ENCODE measurements at regions not wholly inside any gene's neighbourhood (a gene's known extent, or its start where the extent isn't known, plus 50 kb on each side); places are given as distances from the start of the nearest gene placed in this dataset.
"Not testable (repeated sequence)": the region's sequence is repeated elsewhere in the genome, so short reads cannot be mapped to it uniquely, and the experiment has no call there.

- no peak for DNase-seq
Measured at GRCh38 chr6:21773576-21773968, 180.0 kb downstream of the SOX4 start.

DNA sequence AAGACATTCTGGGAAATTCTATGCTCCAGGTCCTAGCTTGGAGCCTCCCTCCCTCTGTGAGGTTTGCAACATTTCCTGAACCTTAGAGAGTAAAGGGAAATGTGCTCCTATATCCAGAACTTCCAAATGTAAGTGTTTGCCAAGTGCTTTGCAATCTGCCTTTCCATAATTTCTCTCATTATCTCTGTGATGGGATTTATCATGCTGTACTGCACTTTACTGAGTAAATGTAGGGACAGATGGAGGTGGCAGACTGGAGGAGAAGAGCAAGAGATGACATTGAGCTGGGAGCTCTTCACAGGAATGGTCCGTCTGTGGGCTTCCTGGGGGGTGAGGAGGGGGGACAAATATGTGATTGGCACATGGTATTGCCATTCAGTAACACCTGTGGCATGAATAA is 184.3 kb downstream of the SOX4 start:
- no peak for DNase-seq

GRCh38 chr6:21780141-21780540 is 186.6 kb downstream of the SOX4 start:
- no peak for DNase-seq

GRCh38 chr6:21780679-21781078 is 187.1 kb downstream of the SOX4 start:
- DNase-seq = no peak

DNA sequence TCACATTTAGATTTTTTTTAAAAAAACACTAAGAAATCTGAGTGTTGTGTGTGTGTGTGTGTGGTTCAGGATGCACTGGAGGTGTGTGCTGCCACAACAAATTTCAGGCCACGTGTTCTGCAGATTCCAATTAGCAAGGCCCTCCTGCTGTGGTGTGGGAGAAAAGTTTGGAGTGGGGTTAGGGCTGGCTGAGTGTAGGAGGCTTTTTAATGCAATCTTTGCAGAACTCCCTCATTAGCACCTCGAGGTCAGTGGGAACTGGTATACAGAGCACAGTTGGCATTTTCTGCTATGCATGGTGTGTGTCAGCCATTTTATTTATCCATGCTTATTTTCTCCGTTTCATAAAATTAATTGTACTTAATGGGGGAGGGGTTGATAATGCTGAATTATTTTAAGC is 187.6 kb downstream of the SOX4 start:
- no peak for DNase-seq

DNA sequence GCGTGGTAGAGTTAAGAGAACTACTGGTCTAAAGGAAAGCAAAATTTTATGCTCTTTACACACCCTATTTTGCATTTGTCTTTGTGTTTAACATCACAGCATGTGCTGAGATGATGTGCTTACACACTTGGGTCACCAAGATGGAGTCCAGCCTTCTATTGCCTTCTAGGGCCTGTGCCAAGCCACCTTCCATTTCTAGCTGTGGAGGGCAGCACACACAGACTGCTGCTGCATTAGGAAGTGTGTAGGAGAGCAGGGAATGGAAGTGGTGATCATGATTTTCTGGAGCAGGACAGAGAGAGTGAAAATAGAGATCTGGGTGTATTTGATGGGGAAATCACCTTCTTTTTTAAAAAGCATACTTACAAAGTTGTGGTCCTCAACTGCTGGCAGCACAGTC is 191.6 kb downstream of the SOX4 start:
- DNase-seq = no peak

GRCh38 chr6:21791056-21791455 is 197.5 kb downstream of the SOX4 start:
- no peak for DNase-seq

- no peak for DNase-seq
Measured at GRCh38 chr6:21791581-21791980, 198.0 kb downstream of the SOX4 start.

DNA sequence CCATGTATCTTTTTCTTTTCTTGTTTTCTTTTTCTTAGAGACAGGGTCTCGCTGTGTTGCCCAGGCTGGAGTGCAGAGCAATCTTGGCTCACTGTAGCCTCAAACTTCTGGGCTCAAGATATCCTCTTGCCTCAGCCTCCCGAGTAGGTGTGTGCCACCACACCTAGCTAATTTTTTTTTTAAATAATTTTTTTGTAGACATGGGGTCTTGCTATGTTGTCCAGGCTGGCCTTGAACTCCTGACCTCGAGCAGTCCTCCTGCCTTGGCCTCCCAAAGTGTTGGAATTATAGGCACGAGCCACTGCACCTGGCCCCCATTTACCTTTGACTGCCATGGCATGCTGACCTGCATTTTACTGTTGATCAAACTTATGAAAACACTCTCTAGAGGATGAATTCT is 198.6 kb downstream of the SOX4 start:
- DNase-seq = no peak

DNA sequence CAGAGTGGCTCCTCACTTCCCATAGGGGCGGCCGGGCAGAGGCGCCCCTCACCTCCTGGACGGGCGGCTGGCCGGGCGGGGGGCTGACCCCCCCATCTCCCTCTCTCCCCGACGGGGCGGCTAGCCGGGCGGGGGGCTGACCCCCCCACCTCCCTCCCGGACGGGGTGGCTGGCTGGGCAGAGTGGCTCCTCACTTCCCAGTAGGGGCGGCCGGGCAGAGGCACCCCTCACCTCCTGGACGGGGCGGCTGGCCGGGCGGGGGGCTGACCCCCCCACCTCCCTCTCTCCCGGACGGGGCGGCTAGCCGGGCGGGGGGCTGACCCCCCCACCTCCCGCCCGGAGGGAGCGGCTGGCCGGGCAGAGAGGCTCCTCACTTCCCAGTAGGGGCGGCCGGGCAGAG is 203.4 kb downstream of the SOX4 start:
- not testable (repeated sequence) for DNase-seq

- no peak for DNase-seq
Measured at GRCh38 chr6:21798468-21798867, 204.9 kb downstream of the SOX4 start.

DNA sequence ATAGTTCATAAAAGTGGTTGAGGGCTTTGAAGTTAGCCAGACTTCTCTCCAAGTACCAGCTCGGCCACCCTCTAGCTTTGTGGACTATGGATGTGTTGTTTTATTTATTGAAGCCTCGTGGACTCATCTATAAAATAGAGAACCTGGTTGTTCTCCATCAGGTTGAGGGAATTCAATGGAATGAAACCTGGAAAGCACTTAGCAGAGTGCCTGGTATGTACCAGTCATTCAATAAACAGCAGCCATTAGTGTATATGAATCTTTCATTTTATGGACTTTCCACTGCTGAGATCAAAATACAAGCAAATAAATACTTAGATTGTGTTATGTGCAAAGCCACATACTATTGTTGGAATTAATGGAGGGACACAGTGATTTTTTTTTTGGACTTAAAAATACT is 206.8 kb downstream of the SOX4 start:
- no peak for DNase-seq

DNA sequence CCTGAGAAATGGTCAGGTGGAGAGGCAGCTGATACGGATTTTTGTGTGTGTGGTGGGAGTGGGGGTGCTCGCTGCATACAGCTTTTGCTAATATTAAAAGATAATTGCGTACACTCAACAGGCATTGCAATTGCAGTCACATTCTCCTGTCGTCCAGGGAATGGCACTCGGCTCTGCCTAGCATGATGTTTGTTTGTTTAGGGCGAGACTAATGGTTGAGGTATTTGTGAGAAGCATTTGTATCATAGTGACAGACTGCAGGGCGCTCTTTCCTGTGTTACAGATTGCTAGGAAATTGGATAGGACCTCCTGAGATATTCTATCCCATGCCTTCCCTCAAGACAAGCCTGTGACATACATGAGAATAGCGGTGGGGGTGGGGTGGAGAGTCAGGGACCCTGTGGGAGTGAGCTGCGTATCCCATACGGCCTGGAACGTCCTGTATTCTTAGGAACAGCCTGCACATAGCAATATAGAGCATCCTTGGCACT is 207.4 kb downstream of the SOX4 start:
- DNase-seq = no peak

GRCh38 chr6:21801446-21802174 is 208.1 kb downstream of the SOX4 start:
- no peak for DNase-seq

DNA sequence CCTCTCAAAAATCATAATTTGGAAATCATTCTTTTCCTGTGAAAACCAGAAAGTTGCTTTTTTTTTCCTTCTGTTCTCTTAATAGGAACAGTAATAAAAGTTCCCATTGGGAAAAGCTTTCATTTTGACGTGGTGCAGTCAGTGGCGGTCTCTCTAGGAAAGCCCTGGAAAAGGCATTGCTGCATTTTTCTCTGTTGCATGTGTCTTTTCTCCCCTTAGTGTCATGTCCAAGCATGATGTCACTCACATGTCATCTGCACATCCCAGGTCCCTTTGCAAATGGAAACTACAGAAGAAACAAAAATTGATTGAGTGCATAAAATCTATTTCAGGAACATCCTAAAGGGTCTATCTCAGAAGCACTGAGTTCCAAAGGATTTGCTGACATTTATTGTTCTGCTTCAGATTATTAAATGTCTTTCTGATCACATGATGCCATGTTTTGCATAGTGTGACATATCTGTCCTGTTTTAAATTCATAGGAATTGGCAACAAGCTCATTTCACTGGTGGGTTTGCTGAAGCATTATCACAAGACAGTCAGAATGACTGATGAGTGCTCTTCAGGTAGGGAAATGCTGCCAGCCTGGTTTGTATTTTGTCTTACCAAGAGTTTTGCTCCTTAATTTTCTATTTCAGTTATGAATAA is 208.7 kb downstream of the SOX4 start:
- DNase-seq = no peak

GRCh38 chr6:21804941-21805610 is 211.5 kb downstream of the SOX4 start:
- no peak for DNase-seq

DNA sequence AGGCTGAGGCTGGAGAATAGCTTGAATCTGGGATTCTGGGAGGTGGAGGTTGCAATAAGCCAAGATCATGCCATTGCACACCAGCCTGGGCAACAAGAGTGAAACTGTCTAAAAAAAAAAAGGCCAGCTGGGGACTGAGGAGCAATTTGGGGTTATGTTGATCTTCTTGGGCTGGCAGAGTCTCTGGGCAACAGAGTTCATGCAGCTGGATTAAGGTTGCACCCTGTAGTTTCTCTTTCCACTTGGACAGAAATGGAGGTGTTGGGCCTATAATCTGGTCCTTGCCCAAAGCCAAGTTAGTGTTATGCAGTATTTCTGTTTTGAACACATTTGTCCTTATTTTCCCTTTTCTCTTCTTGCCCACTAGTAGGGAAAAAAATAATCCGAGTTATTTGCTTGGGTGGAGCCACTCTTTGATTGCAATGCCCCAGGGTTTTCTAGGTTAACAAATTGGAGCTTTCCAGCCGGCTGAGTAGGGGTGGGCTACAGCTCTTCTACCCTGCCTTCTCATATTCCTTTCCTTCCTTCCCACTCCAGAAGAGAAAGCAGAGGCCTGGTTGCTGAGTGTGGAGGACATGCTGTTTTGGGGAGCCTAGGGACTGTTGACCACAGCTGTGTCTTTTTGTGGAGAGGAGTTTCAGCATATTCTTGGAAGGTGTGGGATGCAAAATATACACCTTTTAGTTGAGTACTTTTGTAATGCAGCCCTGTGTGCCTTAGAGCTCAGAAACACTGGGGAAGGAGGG is 213.9 kb downstream of the SOX4 start:
- no peak for DNase-seq

DNA sequence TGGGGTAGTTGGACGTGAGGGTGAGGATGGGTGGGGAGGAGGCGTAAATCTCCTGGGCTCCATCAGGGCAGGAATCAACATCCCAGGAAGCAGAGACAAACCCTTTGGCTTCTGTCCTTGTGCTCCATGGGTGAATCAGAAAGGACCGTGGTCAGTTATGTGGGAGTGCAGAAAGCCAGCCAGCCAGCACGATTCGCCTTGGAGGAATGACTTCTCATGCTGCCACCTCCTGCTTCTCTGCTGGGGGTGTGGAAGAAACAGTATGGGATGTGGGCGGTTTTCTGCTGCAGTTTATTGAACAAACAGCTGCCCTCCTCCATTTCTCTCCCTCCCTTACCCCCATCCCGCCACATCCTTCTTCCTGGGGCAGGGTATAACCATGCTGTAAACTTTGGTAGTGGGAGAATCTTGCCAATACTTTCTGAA is 214.5 kb downstream of the SOX4 start:
- no peak for DNase-seq

- DNase-seq = no peak
Measured at GRCh38 chr6:21808551-21809242, 215.1 kb downstream of the SOX4 start.

DNA sequence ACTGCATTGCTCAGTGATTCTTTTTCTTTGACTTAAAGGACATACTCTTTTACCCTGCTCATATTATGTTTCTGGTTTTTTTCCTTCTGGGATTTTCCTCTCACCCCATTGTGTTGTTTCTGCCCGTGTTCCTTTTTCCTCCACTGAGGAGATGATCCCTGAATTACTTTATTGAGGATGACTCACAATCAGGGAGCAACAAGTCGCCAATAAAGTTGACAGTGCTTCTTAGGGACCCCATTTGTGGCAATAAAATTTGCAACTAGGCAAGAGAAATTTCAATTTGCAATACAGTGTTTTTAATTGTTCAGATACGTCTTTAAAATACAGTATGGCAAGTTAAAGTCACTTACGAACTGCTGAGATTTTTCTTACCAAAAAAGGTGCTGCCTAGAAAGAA is 217.9 kb downstream of the SOX4 start:
- DNase-seq = no peak

GRCh38 chr6:21816231-21816630 is 222.7 kb downstream of the SOX4 start:
- no peak for DNase-seq

DNA sequence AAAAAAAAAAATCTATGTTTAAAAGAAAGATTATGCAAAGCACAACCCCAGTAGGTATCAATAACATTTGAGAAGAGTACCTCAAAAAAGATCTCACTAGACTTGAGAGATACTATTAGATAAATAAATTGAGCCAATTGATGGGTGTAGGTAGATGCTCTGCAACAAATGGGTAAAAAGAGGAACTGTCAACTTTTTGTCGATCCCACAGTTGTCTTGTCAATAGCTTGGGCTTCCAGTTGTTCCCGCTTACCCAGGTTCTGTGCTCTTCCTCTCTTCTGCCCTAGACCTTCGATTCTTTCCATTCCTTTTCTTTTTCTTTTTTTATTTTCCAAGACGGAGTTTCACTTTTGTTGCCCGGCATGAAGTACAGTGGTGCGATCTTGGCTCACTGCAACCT is 226.9 kb downstream of the SOX4 start:
- DNase-seq = no peak

GRCh38 chr6:21823371-21823770 is 229.8 kb downstream of the SOX4 start:
- DNase-seq = no peak

Measured in activated gamma-delta T cell treated with Interleukin-2 at 50 U/mL for 16 hours (primary cell).